A549 (cell line): ENCODE measurements at regions not wholly inside any gene's neighbourhood (a gene's known extent, or its start where the extent isn't known, plus 50 kb on each side); places are given as distances from the start of the nearest gene placed in this dataset.

Source experiments
- CHD2 ChIP-seq: fragments of 150-350 bp; IDR thresholded peaks from 2 replicates; pipeline ENCODE4 v1.6.1; 2014; ENCODE audit warnings: low read length; ENCODE audit not compliant: partially characterized antibody
- CTCF ChIP-seq: fragments of >200 bp; sonication (Bioruptor Twin); formaldehyde crosslinking; IDR thresholded peaks from 3 replicates; pipeline ENCODE4 v1.5.1; 2016
- ELK1 ChIP-seq: fragments of 150-350 bp; IDR thresholded peaks from 2 replicates; pipeline ENCODE4 v1.6.1; 2014; ENCODE audit warnings: low read depth, mild to moderate bottlenecking, low read length
- MAX ChIP-seq: IDR thresholded peaks from 2 replicates; pipeline ENCODE4 v1.6.1; 2012
- POLR2A ChIP-seq: IDR thresholded peaks from 2 replicates; pipeline ENCODE4 v1.6.1; 2012; ENCODE audit warnings: mild to moderate bottlenecking, low read length
- RAD21 ChIP-seq, 2 experiments: fragments of >200 bp in 1 of 2; sonication (Bioruptor Twin) in 1 of 2; formaldehyde crosslinking in 1 of 2; IDR thresholded peaks in 1 of 2; conservative IDR thresholded peaks in 1 of 2; 2 replicates in 1 of 2; 3 replicates in 1 of 2; pipeline ENCODE4 v1.6.1; 2012 to 2018; ENCODE audit warnings: inconsistent platforms in 1 of 2

DNA sequence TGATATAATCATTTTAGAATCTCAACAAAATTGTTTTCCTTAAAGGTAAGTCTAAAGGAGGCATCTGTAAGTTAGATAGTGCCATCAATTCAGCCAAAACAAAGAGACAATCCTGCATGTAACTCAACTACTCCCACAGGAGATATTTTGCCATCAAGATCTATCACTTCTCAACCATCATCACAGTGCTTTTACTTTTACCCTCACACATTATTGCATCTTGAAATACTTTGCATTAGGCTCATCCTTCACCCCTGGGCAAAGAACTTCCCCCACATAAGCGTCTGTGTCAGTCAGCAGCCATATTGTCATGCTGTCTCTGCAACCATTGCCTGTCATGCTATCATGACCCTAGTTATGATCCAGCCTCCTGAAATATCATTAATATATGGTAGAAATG is 54.9 kb upstream of the NLGN1 start:
- TF ChIP-seq POLR2A = no peak
- no peak for TF ChIP-seq MAX
- TF ChIP-seq CTCF = no peak
- TF ChIP-seq ELK1 = no peak
- TF ChIP-seq RAD21 (conservative IDR thresholded peaks at IDR 0.05 in 1 of 2, IDR thresholded peaks at IDR 0.05 in 1 of 2) = no peak
- no peak for TF ChIP-seq CHD2
